A549 (cell line): ENCODE measurements at regions not wholly inside any gene's neighbourhood (a gene's known extent, or its start where the extent isn't known, plus 50 kb on each side); places are given as distances from the start of the nearest gene placed in this dataset.

Experiments used
- ATAC-seq, 2 experiments: fragments of 200-7000 bp in 1 of 2; fragments of >200 bp in 1 of 2; cut with Nextera tagmentation in 1 of 2; cut with Tn5 transposase in 1 of 2; 3 replicates each; pipeline versions ENCODE4 v1.8.0 to v1.9.1; 2018 to 2020; ENCODE audit warnings: mild to moderate bottlenecking in 1 of 2, moderate library complexity in 1 of 2
- CTCF ChIA-PET: fragments of 300-600 bp; sonication (Branson Sonifier 250); formaldehyde crosslinking; extraction: SDS; loops from one replicate; lab custom pipeline; 2021; ENCODE audit warnings: antibody characterized with exemption, inconsistent platforms; lab: Yijun Ruan, JAX
- POLR2A ChIA-PET: fragments of 350-600 bp; formaldehyde crosslinking; extraction: SDS; loops from one replicate; lab custom pipeline; 2021; ENCODE audit warnings: antibody characterized with exemption, inconsistent platforms; lab: Yijun Ruan, JAX
- DNase-seq, 2 experiments: peaks; one replicate each; pipeline versions ENCODE4 v3.0.0 to v3.0.0-alpha.2; 2011 to 2016; ENCODE audit warnings: low read depth in 1 of 2, low spot score in 1 of 2
- FAIRE-seq: peaks from 2 replicates; lab custom pipeline; 2011; peaks lifted over from hg19 to GRCh38; lab: Jason Lieb, UNC
- H3K27ac ChIP-seq, 2 experiments: fragments of >200 bp; sonication (Bioruptor Twin); formaldehyde crosslinking; 3 replicates each; pipeline ENCODE4 v1.5.1; 2016 to 2017
- H3K4me1 ChIP-seq: fragments of >200 bp; sonication (Bioruptor Twin); formaldehyde crosslinking; 3 replicates; pipeline ENCODE4 v1.6.1; 2016
- H3K4me2 ChIP-seq: fragments of >200 bp; sonication (Bioruptor Twin); formaldehyde crosslinking; 3 replicates; pipeline ENCODE4 v1.6.1; 2016
- H3K4me3 ChIP-seq: fragments of >200 bp; sonication (Bioruptor Twin); formaldehyde crosslinking; 3 replicates; pipeline ENCODE4 v1.5.1; 2016
- H3K9me3 ChIP-seq: fragments of >200 bp; sonication (Bioruptor Twin); formaldehyde crosslinking; 3 replicates; pipeline ENCODE4 v1.6.1; 2016
- BHLHE40 ChIP-seq: IDR thresholded peaks from 2 replicates; pipeline ENCODE4 v1.6.1; 2012; ENCODE audit warnings: low read depth, low read length, inconsistent platforms
- CEBPB ChIP-seq, 2 experiments: fragments of >200 bp in 1 of 2; sonication (Bioruptor Twin) in 1 of 2; formaldehyde crosslinking in 1 of 2; IDR thresholded peaks; 2 replicates each; pipeline ENCODE4 v1.6.1; 2012 to 2016
- FOSB ChIP-seq: fragments of 250-450 bp; sonication (Bioruptor Pico); IDR thresholded peaks from 2 replicates; pipeline ENCODE4 v1.5.0; 2020; ENCODE audit warnings: mild to moderate bottlenecking, moderate library complexity
- HOXB13 ChIP-seq: fragments of 250-450 bp; sonication (Bioruptor Pico); IDR thresholded peaks from 2 replicates; pipeline ENCODE4 v1.5.0; 2020; ENCODE audit warnings: low read depth, mild to moderate bottlenecking, moderate library complexity
- KDM1A ChIP-seq: fragments of 200-600 bp; sonication (generic); IDR thresholded peaks from 2 replicates; pipeline ENCODE4 v1.6.1; 2016; ENCODE audit warnings: low read depth, mild to moderate bottlenecking
- KDM5A ChIP-seq: fragments of 200-600 bp; sonication (generic); IDR thresholded peaks from 2 replicates; pipeline ENCODE4 v1.6.1; 2016; ENCODE audit warnings: antibody characterized with exemption, mild to moderate bottlenecking
- MAZ ChIP-seq: fragments of 150-350 bp; IDR thresholded peaks from 2 replicates; pipeline ENCODE4 v1.6.1; 2014; ENCODE audit warnings: antibody characterized with exemption, low read depth, low read length, borderline replicate concordance
- NFE2L2 ChIP-seq: fragments of 150-350 bp; conservative IDR thresholded peaks from 2 replicates; pipeline ENCODE4 v1.6.1; 2014; ENCODE audit warnings: low read length
- RARB ChIP-seq: fragments of 250-450 bp; sonication (Bioruptor Pico); IDR thresholded peaks from 2 replicates; pipeline ENCODE4 v1.8.0; 2021; ENCODE audit warnings: mild to moderate bottlenecking, moderate library complexity
- RCOR1 ChIP-seq: fragments of 150-350 bp; IDR thresholded peaks from 2 replicates; pipeline ENCODE4 v1.6.1; 2014; ENCODE audit warnings: antibody characterized with exemption, low read length, low read depth
- RFX5 ChIP-seq: fragments of 450-650 bp; IDR thresholded peaks from 2 replicates; pipeline ENCODE4 v1.7.1; 2014; ENCODE audit warnings: antibody characterized with exemption, mild to moderate bottlenecking, moderate library complexity
- RNF2 ChIP-seq: fragments of 200-600 bp; sonication (generic); IDR thresholded peaks from 2 replicates; pipeline ENCODE4 v1.6.1; 2016; ENCODE audit warnings: low read depth, mild to moderate bottlenecking, antibody characterized with exemption, moderate library complexity, borderline replicate concordance
- SREBF2 ChIP-seq: fragments of 450-650 bp; IDR thresholded peaks from 2 replicates; pipeline ENCODE4 v1.6.1; 2014; ENCODE audit warnings: mild to moderate bottlenecking, moderate library complexity
- ZNF302 ChIP-seq: fragments of 250-450 bp; sonication (Bioruptor Pico); IDR thresholded peaks from 2 replicates; pipeline ENCODE4 v1.9.0; 2021; ENCODE audit warnings: inconsistent platforms, mild to moderate bottlenecking, moderate library complexity
- ZSCAN20 ChIP-seq: fragments of 250-450 bp; sonication (Bioruptor Pico); IDR thresholded peaks from 2 replicates; pipeline ENCODE4 v1.8.0; 2022; ENCODE audit warnings: mild to moderate bottlenecking, moderate library complexity
- WGBS: methylation state at CpG from one replicate; pipeline ENCODE4 v1.1.6; 2017; ENCODE audit errors: missing lambda C conversion rate; 5-methylcytosine and 5-hydroxymethylcytosine counted together
- TF ChIP-seq, protein P1 (sequence below): fragments of >200 bp; sonication (Bioruptor Twin); formaldehyde crosslinking; IDR thresholded peaks from 3 replicates; pipeline ENCODE4 v1.5.1; 2016
- TF ChIP-seq, protein P2 (sequence below): fragments of 450-650 bp; IDR thresholded peaks from 2 replicates; pipeline ENCODE4 v1.6.1; 2014; ENCODE audit warnings: antibody characterized with exemption
- TF ChIP-seq, protein P3 (sequence below): fragments of >200 bp; sonication (Bioruptor Twin); formaldehyde crosslinking; IDR thresholded peaks from 2 replicates; pipeline ENCODE4 v1.6.1; 2016
- TF ChIP-seq, protein P4 (sequence below): fragments of 250-450 bp; sonication (Bioruptor Pico); IDR thresholded peaks from 2 replicates; pipeline ENCODE4 v1.5.0; 2021; ENCODE audit warnings: mild to moderate bottlenecking, moderate library complexity, borderline replicate concordance
- TF ChIP-seq, protein P5 (sequence below): fragments of 200-600 bp; sonication (generic); IDR thresholded peaks from 2 replicates; pipeline ENCODE4 v1.6.1; 2016; ENCODE audit warnings: antibody characterized with exemption, mild to moderate bottlenecking, moderate library complexity
- TF ChIP-seq, protein P6 (sequence below): fragments of >200 bp; sonication (Bioruptor Twin); formaldehyde crosslinking; IDR thresholded peaks from 3 replicates; pipeline ENCODE4 v1.6.1; 2016

DNA sequence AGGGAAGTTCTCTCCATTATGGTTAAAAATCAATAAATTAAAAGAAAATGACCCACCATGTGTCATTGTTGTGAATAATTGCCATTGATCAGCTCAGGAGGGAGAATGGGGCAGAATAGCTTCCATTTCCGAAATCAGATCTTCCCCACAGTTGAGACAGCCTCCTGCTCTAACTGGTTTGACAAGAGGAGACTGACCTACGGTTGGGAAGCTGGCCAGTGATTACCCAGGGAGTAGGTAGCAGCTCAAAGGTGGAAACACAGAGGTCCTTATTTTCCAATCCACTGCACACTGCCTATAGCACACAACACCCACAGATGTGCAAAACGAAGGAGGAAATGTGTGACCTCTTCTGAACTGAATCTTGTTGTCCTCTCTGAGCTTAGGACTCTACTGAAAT, 69.0 kb upstream of the DAPK1 start:
- Histone ChIP-seq H3K4me1 (no peaks in the 10 kb centered on the region), H3K9me3 (peaks cover 15% of the 10 kb centered on the region; the same call in 2 of the 3 replicates), H3K27ac (no peak overlapping the region)
- POLR2A ChIA-PET: no interaction called here
- CTCF ChIA-PET: interaction anchor here (0.6 kb wide), 1 partner anchor 64 kb away, joined by 3 read pairs; no protein-coding TSS in a partner anchor
- ATAC-seq (no peak), DNase-seq (no peak)
- 89% methylated on average over 3 of the region's 3 CpGs for WGBS
- TF ChIP-seq RNF2: no peak
- no peak for TF ChIP-seq RCOR1
- TF ChIP-seq, protein P1, sequence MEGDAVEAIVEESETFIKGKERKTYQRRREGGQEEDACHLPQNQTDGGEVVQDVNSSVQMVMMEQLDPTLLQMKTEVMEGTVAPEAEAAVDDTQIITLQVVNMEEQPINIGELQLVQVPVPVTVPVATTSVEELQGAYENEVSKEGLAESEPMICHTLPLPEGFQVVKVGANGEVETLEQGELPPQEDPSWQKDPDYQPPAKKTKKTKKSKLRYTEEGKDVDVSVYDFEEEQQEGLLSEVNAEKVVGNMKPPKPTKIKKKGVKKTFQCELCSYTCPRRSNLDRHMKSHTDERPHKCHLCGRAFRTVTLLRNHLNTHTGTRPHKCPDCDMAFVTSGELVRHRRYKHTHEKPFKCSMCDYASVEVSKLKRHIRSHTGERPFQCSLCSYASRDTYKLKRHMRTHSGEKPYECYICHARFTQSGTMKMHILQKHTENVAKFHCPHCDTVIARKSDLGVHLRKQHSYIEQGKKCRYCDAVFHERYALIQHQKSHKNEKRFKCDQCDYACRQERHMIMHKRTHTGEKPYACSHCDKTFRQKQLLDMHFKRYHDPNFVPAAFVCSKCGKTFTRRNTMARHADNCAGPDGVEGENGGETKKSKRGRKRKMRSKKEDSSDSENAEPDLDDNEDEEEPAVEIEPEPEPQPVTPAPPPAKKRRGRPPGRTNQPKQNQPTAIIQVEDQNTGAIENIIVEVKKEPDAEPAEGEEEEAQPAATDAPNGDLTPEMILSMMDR: no peak
- TF ChIP-seq, protein P2, sequence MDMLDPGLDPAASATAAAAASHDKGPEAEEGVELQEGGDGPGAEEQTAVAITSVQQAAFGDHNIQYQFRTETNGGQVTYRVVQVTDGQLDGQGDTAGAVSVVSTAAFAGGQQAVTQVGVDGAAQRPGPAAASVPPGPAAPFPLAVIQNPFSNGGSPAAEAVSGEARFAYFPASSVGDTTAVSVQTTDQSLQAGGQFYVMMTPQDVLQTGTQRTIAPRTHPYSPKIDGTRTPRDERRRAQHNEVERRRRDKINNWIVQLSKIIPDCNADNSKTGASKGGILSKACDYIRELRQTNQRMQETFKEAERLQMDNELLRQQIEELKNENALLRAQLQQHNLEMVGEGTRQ: no peak
- TF ChIP-seq, protein P3, sequence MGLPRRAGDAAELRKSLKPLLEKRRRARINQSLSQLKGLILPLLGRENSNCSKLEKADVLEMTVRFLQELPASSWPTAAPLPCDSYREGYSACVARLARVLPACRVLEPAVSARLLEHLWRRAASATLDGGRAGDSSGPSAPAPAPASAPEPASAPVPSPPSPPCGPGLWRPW: no peak
- no peak for TF ChIP-seq MAZ
- no peak for TF ChIP-seq CEBPB (IDR thresholded peaks at IDR 0.05)
- TF ChIP-seq RFX5: no peak
- TF ChIP-seq BHLHE40: no peak
- no peak for TF ChIP-seq KDM5A
- TF ChIP-seq, protein P4, sequence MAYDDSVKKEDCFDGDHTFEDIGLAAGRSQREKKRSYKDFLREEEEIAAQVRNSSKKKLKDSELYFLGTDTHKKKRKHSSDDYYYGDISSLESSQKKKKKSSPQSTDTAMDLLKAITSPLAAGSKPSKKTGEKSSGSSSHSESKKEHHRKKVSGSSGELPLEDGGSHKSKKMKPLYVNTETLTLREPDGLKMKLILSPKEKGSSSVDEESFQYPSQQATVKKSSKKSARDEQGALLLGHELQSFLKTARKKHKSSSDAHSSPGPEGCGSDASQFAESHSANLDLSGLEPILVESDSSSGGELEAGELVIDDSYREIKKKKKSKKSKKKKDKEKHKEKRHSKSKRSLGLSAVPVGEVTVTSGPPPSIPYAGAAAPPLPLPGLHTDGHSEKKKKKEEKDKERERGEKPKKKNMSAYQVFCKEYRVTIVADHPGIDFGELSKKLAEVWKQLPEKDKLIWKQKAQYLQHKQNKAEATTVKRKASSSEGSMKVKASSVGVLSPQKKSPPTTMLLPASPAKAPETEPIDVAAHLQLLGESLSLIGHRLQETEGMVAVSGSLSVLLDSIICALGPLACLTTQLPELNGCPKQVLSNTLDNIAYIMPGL (CRISPR knock-in tag): no peak
- no peak for TF ChIP-seq NFE2L2
- no peak for TF ChIP-seq FOSB (CRISPR knock-in tag)
- TF ChIP-seq, all 56 proteins: peak for 0
- no peak overlapping the region for H3K4me2 ChIP-seq
- no peak for FAIRE-seq
- H3K4me3 ChIP-seq: no peak overlapping the region

DNA sequence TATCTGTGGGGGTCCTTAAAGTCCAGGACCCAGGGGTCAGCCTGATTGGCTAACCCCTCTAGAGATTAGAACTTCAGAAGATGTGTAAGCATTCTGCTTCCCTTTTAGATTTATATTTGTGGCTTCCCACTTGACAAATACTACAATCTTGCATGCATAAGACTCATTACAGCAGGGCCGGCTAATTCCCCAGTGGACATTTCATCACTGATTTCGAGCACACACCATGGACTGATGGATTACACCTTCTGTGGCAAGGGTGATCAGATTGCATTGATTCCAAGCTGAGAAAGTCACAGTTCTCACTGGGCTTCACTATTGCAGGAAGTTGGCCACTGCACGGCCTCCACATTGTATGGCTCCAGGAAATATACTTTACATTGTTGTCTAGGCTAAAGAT, 65.8 kb upstream of the DAPK1 start:
- DNase-seq (no peak), ATAC-seq (no peak)
- no peak overlapping the region for H3K27ac ChIP-seq
- 75% methylated on average over 3 of the region's 3 CpGs for WGBS
- TF ChIP-seq, protein P5, sequence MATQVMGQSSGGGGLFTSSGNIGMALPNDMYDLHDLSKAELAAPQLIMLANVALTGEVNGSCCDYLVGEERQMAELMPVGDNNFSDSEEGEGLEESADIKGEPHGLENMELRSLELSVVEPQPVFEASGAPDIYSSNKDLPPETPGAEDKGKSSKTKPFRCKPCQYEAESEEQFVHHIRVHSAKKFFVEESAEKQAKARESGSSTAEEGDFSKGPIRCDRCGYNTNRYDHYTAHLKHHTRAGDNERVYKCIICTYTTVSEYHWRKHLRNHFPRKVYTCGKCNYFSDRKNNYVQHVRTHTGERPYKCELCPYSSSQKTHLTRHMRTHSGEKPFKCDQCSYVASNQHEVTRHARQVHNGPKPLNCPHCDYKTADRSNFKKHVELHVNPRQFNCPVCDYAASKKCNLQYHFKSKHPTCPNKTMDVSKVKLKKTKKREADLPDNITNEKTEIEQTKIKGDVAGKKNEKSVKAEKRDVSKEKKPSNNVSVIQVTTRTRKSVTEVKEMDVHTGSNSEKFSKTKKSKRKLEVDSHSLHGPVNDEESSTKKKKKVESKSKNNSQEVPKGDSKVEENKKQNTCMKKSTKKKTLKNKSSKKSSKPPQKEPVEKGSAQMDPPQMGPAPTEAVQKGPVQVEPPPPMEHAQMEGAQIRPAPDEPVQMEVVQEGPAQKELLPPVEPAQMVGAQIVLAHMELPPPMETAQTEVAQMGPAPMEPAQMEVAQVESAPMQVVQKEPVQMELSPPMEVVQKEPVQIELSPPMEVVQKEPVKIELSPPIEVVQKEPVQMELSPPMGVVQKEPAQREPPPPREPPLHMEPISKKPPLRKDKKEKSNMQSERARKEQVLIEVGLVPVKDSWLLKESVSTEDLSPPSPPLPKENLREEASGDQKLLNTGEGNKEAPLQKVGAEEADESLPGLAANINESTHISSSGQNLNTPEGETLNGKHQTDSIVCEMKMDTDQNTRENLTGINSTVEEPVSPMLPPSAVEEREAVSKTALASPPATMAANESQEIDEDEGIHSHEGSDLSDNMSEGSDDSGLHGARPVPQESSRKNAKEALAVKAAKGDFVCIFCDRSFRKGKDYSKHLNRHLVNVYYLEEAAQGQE: no peak
- no peak for TF ChIP-seq ZNF302 (CRISPR knock-in tag)
- TF ChIP-seq ZSCAN20 (CRISPR knock-in tag): no peak
- no peak for TF ChIP-seq KDM1A
- no peak for TF ChIP-seq RNF2
- TF ChIP-seq, protein P3: no peak
- no peak for TF ChIP-seq RARB (CRISPR knock-in tag)
- TF ChIP-seq, protein P1: no peak
- no peak for TF ChIP-seq HOXB13 (CRISPR knock-in tag)
- no peak for TF ChIP-seq SREBF2
- TF ChIP-seq, protein P6, sequence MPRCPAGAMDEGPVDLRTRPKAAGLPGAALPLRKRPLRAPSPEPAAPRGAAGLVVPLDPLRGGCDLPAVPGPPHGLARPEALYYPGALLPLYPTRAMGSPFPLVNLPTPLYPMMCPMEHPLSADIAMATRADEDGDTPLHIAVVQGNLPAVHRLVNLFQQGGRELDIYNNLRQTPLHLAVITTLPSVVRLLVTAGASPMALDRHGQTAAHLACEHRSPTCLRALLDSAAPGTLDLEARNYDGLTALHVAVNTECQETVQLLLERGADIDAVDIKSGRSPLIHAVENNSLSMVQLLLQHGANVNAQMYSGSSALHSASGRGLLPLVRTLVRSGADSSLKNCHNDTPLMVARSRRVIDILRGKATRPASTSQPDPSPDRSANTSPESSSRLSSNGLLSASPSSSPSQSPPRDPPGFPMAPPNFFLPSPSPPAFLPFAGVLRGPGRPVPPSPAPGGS: no peak
- TF ChIP-seq, all 56 proteins: peak for 0
- Histone ChIP-seq H3K4me1 (no peaks in the 10 kb centered on the region), H3K4me2 (no peak overlapping the region), H3K4me3 (no peak overlapping the region), H3K9me3 (no peaks in the 10 kb centered on the region)
- no peak for FAIRE-seq
- ChIA-PET CTCF (no interaction called here), POLR2A (no interaction called here)
